NCI-H748 treated with DMSO at 0.1 percent for 48 hours (cell line): ENCODE measurements at regions not wholly inside any gene's neighbourhood (a gene's known extent, or its start where the extent isn't known, plus 50 kb on each side); places are given as distances from the start of the nearest gene placed in this dataset.

Source experiments
- DNase-seq: peaks from one replicate; lab custom pipeline; 2025; lab: John Stamatoyannopoulos, UW

DNA sequence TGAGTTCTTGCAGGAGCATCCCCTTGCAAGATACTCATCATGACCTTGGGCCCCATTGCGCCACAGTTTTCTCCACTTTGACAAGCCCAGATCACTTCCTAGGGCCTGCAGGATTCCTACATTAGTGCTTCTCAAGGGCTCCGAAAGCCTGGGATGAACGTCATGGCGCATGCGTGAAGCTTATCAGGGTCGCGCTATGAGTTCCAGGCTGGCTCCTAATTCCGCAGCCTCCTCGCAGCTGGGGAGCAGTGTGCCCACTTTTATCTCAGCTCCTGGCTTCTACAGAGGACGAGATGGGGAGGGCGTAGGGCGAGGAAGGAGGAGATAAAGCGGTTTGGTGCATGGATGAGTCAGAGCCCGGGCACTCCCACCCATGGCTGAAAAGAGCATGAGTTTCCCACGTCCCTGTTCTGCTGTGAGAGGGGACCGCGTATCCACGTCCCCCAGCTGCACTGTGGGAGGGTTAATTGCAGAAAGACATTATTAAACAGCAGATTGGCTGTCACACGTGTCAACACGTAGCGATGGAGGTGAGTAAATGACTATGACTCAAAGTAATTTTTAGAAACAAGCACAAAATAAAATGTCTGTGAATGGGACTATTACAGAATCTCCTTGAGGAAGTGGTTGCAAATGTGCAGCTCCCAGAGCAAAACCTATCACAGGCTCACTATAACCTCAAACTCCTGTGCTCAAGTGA lies 72.9 kb upstream of the DSP start:
- no peak for DNase-seq

DNA sequence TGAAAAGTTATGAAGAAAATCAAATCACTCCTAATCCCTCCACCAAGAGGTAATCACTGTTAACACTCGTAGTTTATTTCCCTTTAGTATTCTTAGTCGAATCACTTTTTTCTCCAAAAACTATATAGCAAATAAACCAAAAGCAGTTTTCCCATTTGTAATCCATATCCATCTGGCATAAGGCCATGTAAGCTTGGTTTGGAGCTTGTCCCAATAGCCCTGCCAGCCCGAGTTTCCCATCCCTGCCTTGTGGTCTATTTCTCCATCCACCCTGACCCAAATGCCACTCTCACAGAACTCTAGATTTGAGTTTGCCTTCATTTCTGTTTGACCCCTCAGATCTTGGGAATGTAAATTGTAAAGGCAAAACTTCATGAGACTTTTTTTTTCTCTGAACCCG lies 71.8 kb upstream of the DSP start:
- no peak for DNase-seq

DNA sequence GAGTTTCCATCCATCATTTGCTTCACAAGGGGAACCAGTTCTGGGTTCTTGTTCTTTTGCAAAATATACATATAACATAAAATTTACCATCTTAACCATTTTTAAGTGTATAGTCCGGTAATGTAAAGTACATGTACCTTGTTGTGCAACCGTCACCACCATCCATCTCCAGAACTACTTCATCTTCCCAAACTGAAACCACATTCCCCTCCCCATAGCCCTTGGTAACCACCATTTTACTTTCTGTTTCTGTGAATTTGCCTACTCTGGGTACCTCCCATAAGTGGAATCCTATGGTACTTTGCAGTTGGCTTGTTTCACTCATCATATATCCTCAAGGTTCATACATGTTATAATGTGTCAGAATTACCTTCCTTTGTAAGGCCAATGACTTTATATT lies 70.3 kb upstream of the DSP start:
- no peak for DNase-seq

GRCh38 chr6:7473805-7474719 lies 67.4 kb upstream of the DSP start:
- DNase-seq: no peak

DNA sequence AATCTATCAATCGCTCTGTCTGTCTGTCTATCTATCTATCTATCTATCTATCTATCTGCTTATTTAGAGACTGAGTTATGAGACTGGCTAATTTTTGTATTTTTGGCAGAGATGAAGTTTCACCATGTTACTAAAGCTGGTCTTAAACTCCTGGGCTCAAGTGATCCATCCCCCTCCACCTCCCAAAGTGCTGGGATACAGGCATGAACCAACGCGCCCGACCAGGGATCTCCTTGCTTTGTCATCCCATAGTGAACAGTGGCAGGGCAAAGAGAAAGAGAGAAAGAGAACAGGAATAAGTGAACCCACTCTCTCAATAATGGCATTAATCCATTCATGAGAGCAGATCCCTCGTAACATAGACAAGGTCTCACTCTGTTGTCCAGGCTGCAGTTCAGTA lies 66.4 kb upstream of the DSP start:
- DNase-seq: no peak

DNA sequence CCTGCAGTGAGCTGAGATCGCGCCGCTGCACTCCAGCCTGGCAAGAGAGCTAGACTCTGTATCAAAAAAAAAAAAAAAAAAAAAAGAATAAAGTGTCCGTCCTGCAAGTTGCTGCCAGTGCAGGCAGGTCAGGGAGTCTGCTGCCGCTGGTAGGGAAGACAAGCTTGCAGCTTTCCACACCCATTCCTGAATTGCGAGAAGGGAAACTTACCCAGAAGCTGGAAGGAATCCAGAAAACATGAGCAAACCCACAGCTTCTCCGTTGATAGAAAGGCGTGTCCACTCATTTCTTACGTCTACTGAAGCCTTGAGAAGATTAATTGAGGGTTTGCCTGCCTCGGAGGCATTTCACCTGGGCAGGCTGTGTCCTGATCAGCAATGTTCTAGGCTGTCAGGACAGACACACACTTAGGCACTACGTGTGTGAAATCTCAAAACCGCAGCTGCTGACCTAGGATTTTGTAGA lies 61.6 kb upstream of the DSP start:
- no peak for DNase-seq

DNA sequence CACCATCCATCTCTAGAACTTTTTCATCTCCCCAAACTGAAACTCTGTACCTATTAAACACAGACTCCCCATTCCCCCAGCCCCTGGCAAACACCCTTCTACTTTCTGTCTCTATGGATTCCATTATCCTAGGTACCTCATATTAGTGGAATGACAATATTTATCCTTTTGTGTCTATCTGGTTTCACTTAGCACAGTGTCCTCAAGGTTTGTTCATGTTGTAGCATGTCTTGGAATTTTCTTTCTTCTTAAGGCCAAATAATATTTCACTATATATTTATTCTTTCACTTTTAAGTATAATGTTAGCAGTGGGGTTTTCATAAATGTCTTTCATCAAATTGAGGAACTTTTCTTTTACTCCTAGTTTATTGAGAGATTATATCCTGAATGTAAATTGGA lies 56.8 kb upstream of the DSP start:
- no peak for DNase-seq

- DNase-seq: no peak
Measured at GRCh38 chr6:7486951-7487350, 54.5 kb upstream of the DSP start.

DNA sequence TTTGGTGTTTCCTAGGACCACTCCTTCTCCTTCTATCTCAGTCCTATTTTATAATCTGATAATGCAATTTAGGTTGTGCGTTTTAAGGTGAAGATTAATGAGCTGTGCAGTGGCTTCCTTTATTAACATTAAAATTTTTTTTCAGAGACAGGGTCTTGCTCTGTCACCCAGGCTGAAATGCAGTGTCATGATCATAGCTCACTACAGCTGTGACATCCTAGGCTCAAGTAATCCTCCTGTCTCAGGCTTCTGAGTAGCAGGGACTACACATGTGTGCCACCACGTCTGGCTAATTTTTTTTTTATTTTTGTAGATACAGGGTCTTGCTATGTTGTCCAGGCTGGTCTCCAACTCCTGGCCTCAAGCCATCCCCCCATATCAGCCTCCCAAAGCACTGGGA lies 53.0 kb upstream of the DSP start:
- no peak for DNase-seq

- peak; percentile 80 for DNase-seq
Measured at GRCh38 chr6:7489376-7489775, 52.1 kb upstream of the DSP start.
